Epithelial cell of esophagus (primary cell): ENCODE measurements at regions not wholly inside any gene's neighbourhood (a gene's known extent, or its start where the extent isn't known, plus 50 kb on each side); places are given as distances from the start of the nearest gene placed in this dataset.

Experiments
- DNase-seq: peaks from one replicate; pipeline ENCODE4 v3.0.0; 2010; ENCODE audit warnings: low read depth
- H3K4me3 ChIP-seq: 2 replicates; pipeline ENCODE4 v1.5.1; 2011; ENCODE audit warnings: mild to moderate bottlenecking, low read length, control low read depth
- CTCF ChIP-seq: IDR thresholded peaks from 2 replicates; pipeline ENCODE4 v1.5.1; 2011; ENCODE audit warnings: low read depth, mild to moderate bottlenecking, low read length, control low read depth, inconsistent platforms; ENCODE audit not compliant: insufficient read depth; ENCODE audit errors: missing control alignments

GRCh38 chr18:64219517-64219916 lies 70.6 kb upstream of the LINC00305 start:
- H3K4me3 ChIP-seq, result no peak overlapping the region
- no peak for DNase-seq
- TF ChIP-seq CTCF, result no peak

- no peak overlapping the region for H3K4me3 ChIP-seq
- no peak for DNase-seq
- TF ChIP-seq CTCF, result no peak
Observed at GRCh38 chr18:64210401-64210949, 61.6 kb upstream of the LINC00305 start.

- DNase-seq, result no peak
- TF ChIP-seq CTCF, result no peak
- H3K4me3 ChIP-seq, result no peak overlapping the region
Observed at GRCh38 chr18:64208516-64208915, 59.6 kb upstream of the LINC00305 start.

- DNase-seq, result no peak
- no peak overlapping the region for H3K4me3 ChIP-seq
- TF ChIP-seq CTCF, result no peak
Observed at GRCh38 chr18:64207820-64208219, 58.9 kb upstream of the LINC00305 start.

- TF ChIP-seq CTCF, result no peak
- H3K4me3 ChIP-seq, result no peak overlapping the region
- DNase-seq, result no peak
Observed at GRCh38 chr18:64203295-64203694, 54.4 kb upstream of the LINC00305 start.

GRCh38 chr18:64202863-64203262 lies 54.0 kb upstream of the LINC00305 start:
- TF ChIP-seq CTCF, result no peak
- peak; percentile 26 for DNase-seq
- H3K4me3 ChIP-seq, result no peak overlapping the region

- no peak for DNase-seq
- TF ChIP-seq CTCF, result no peak
- no peak overlapping the region for H3K4me3 ChIP-seq
Observed at GRCh38 chr18:64202210-64202836, 53.4 kb upstream of the LINC00305 start.
